ENCODE measurements at regions not wholly inside any gene's neighbourhood (a gene's known extent, or its start where the extent isn't known, plus 50 kb on each side); places are given as distances from the start of the nearest gene placed in this dataset.

GRCh38 chr12:90331821-90332220, 623.2 kb downstream of the CCER1 start:
- Histone ChIP-seq H3K27me3 (no peaks in the 10 kb centered on the region), H3K4me1 (no peaks in the 10 kb centered on the region), H3K9ac (ENCODE audit: low read depth in 2 of 2, low read length in 2 of 2) (no peak overlapping the region), H3K9me3 (no peaks in the 10 kb centered on the region), H3K4me3 (no peak overlapping the region), H3K27ac (no peak overlapping the region), H3K36me3 (no peaks in the 10 kb centered on the region)
- DNase-seq, result no peak
- intact Hi-C loops (cut with DNase I), result no loop called here
- TF ChIP-seq CTCF (IDR thresholded peaks at IDR 0.05), result no peak

GRCh38 chr12:90331262-90331661, 622.6 kb upstream of the ATP2B1 start:
- no peak for DNase-seq
- no peaks in the 10 kb centered on the region for H3K36me3 ChIP-seq
- no peaks in the 10 kb centered on the region for H3K27me3 ChIP-seq
- no peaks in the 10 kb centered on the region for H3K4me1 ChIP-seq
- no peak overlapping the region for H3K9ac ChIP-seq (ENCODE audit: low read depth in 2 of 2, low read length in 2 of 2)
- H3K4me3 ChIP-seq, result no peak overlapping the region
- no peak overlapping the region for H3K27ac ChIP-seq
- intact Hi-C loops (cut with DNase I), result no loop called here
- TF ChIP-seq CTCF (IDR thresholded peaks at IDR 0.05), result no peak
- no peaks in the 10 kb centered on the region for H3K9me3 ChIP-seq

- Histone ChIP-seq H3K4me1 (no peaks in the 10 kb centered on the region), H3K9ac (ENCODE audit: low read depth in 2 of 2, low read length in 2 of 2) (no peak overlapping the region), H3K36me3 (no peaks in the 10 kb centered on the region), H3K27ac (peak overlapping the region; percentile 32), H3K9me3 (no peaks in the 10 kb centered on the region), H3K4me3 (no peak overlapping the region), H3K27me3 (no peaks in the 10 kb centered on the region)
- no peak for TF ChIP-seq CTCF (IDR thresholded peaks at IDR 0.05)
- intact Hi-C loops (cut with DNase I), result no loop called here
- no peak for DNase-seq
Measured at GRCh38 chr12:90327793-90328743, 619.4 kb upstream of the ATP2B1 start.

- Histone ChIP-seq H3K36me3 (no peaks in the 10 kb centered on the region), H3K27me3 (no peaks in the 10 kb centered on the region), H3K9ac (ENCODE audit: low read depth in 2 of 2, low read length in 2 of 2) (no peak overlapping the region), H3K27ac (no peak overlapping the region), H3K4me1 (no peaks in the 10 kb centered on the region), H3K4me3 (no peak overlapping the region), H3K9me3 (no peaks in the 10 kb centered on the region)
- no peak for TF ChIP-seq CTCF (IDR thresholded peaks at IDR 0.05)
- DNase-seq, result no peak
- intact Hi-C loops (cut with DNase I), result no loop called here
Measured at GRCh38 chr12:90323217-90323616, 614.6 kb upstream of the ATP2B1 start.

GRCh38 chr12:90322006-90322405, 613.4 kb upstream of the ATP2B1 start:
- intact Hi-C loops (cut with DNase I), result no loop called here
- Histone ChIP-seq H3K27me3 (no peaks in the 10 kb centered on the region), H3K27ac (no peak overlapping the region)

More at GRCh38 chr12:90322006-90322405, 613.4 kb upstream of the ATP2B1 start:
- DNase-seq, result no peak
- no peak for TF ChIP-seq CTCF (IDR thresholded peaks at IDR 0.05)
- Histone ChIP-seq H3K4me3 (no peak overlapping the region), H3K9me3 (no peaks in the 10 kb centered on the region), H3K4me1 (no peaks in the 10 kb centered on the region), H3K36me3 (no peaks in the 10 kb centered on the region), H3K9ac (ENCODE audit: low read depth in 2 of 2, low read length in 2 of 2) (no peak overlapping the region)

Measured in colonic mucosa (tissue), 4 donors.